GM03348 (cell line): ENCODE measurements at regions not wholly inside any gene's neighbourhood (a gene's known extent, or its start where the extent isn't known, plus 50 kb on each side); places are given as distances from the start of the nearest gene placed in this dataset.
"Not testable (repeated sequence)": the region's sequence is repeated elsewhere in the genome, so short reads cannot be mapped to it uniquely, and the experiment has no call there.

Experiments
- DNase-seq: peaks from one replicate; pipeline ENCODE4 v3.0.0; 2012; ENCODE audit warnings: low spot score

DNA sequence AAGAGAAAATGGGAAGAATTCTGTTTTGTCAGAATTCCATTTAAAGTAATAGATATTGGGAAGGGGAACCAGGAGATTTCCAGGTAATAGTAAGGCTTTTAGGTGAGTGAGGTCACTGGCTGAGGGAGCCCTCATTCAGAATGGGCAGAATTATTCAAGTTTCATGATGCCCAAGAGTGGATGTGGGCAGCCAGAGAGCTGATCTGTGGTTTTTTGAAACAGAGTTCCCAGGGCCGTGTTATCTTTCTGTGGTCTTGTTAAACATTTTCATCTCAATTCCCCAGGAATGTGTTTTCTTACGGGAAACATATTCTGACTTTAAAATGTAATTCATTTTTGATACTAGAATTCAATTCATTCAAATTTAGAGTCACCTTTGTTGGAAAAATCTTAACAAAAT is 182.0 kb upstream of the AADAT start:
- DNase-seq, result no peak

DNA sequence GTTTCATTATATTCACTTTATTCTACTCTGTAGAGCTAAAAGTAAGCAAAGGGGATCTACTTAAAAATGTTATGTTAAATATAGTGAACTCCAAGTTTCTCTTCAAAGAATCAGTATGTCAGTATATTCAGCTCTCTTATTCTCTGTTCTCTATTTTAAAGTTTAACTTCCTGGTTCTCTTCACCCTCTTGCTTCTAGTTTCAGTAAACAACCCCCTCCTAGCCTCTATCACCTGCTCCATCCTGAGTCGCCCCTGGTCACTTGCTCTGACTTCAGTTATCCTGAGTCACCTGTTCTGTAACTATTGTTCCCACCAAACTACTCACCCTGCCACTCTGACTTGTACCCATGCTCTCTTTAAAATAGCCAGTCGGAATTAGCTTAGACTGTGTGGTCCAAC is 180.9 kb upstream of the AADAT start:
- DNase-seq, result no peak

DNA sequence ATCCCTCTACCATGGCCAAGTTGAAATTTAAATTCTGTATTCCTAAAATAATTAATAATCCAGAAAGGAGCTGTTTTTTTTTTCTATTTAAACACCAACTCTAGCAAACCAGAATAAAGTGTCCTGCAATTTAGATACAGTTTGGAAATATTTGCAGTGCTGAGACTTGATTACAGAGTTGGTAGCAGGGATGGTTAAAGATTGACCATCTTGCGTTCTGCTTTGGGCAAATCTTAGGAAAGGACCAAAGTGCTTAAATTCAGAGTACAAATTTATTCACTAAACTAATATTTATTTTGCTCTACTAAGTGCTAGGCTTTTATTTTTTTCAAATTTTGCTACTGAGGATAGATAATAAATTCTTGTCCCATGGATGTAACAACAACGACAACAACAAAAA is 180.2 kb upstream of the AADAT start:
- DNase-seq, result no peak

DNA sequence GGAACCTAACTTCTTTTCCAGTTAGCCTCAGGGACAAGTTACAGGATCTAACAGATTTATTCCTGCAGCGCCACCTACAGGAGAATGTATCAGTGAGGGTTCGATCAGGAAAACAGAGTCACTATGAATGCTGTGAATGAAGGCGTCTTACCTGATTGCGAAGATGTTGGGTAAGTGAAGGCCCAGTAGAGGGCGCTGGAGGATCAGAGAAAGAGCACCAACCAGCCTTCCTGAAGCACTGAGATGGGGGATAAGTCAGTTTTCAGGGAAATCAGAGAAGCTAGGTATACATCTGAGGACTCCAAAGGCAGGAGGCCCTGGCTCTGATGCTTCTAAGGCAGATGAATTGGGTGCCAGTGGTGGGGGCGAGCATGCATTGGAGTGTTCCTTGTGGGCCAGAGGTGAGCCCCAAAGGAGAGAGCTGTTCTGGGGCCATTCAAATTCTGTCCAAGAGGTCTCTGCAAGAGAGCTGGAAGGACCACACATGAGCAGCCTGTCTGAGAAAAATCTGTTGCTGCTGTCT is 169.9 kb upstream of the AADAT start:
- DNase-seq, result peak; percentile 67

DNA sequence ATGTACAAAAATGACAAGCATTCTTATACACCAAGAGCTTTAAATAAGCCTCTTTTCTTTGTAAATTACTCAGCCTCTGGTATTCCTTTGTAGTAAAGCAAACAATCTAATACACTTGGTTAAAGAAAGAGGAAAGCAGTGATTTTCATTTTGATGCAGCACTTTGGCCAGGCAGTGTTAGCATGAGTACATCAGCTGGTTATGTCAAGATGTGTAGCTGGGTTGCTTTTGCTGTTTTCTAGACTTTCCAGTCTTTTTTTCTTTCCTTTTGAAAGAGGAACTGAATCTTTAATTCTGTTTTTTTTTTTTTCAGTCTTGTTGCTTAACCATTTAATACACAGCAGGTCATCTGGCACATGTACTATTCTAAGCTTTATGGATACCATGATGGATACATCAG is 167.1 kb upstream of the AADAT start:
- DNase-seq, result no peak

DNA sequence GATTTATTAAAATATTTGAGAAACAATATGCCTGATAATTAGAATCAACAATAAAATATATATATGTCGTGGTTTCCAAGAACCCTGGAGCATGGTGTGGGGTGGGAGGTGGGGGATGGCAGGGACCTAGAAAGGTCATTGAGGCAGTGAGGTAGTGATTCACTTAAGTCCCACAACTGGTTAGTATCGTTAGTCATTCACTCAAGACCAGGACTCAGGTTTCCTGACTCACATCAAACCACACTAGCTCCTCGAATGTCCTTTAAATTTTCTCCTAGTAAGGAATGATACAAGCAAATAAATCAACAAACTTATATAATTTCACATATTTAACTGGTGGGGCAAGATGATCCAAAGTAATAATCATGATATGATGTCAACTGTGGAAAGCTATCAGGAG is 158.8 kb upstream of the AADAT start:
- DNase-seq, result no peak

DNA sequence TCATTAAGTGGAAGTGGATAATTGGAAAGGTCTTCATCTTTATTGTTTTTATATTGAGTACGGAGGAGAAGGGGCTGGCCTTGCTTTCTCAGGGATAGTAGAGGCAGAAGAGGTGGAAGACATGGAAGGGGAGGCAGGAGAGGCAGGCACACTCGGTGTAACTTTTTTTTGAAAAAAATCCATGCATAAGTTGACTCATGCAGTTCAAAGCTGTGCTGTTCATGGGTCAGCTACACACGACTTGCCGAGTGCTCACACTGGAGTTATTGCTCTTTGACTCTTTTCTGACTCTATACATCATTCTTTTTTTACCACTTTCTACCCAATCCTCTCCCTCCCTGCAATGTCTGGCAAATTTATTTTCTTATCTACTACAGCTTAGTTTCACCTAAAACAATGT is 158.3 kb upstream of the AADAT start:
- no peak for DNase-seq

DNA sequence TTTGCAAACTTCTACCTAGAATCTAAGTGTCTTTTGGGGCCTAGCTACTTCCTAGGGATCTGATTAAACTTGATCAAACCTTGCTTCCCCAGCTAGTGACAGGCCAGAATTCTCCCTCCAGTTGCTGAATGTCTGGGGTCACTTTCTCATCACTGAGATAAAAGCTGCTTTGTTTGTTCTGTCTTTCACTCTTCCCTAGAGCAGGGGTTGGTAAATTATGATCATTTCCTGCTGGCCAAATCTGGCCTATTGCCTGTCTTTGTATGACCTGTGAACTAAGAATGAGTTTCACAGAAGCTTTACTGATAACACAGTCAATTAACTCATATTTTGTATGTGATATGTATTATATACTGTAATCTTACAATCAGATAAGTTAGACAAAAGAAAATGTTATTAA is 157.8 kb upstream of the AADAT start:
- no peak for DNase-seq

DNA sequence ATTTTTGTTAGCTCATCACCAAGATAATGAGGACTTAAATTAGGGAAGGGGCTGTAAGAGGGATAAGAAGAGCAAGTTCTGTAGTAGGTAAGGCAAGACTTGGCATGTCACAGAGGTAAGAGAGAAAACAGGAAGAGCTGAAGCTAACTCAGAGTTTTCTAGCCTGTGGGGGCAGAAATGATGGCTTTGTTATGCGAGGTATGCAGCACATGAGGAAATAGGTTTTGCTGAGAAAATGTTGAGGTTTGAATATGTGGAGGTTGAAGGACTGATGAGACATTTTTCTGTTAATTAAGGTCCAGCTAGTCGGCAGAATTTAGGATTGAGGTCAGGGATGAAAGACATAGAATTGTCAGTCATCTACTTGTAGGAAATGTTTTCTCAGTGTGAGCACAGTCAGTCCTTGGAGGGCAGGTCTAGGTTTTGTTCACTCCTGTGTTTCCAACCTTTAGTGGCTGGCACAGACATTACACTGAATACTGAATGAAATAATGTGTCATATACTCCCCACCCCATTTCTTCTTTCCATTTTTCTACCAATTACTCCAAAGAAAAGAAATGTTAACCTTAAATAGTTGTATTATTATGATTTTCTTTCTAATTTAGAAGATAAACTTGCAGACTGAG is 154.0 kb upstream of the AADAT start:
- DNase-seq, result peak; percentile 5

DNA sequence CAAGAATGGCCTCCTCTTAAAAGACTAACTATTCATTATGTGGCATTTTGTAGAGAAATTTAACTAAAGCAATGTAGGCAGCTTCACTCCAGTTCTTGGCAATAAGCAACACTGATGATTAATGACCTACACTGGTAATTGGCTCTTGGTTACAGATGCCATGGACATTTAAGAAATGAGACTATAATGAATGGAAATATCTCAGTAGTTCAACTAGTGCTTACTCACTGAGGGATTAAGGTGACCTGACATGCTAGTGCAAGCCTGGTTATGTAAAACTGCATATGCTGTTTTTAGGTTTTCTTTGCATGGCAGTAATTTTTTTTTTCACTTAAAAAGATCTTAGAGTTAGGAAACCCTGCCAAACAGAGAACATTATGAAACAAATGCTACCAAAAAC is 152.7 kb upstream of the AADAT start:
- no peak for DNase-seq

DNA sequence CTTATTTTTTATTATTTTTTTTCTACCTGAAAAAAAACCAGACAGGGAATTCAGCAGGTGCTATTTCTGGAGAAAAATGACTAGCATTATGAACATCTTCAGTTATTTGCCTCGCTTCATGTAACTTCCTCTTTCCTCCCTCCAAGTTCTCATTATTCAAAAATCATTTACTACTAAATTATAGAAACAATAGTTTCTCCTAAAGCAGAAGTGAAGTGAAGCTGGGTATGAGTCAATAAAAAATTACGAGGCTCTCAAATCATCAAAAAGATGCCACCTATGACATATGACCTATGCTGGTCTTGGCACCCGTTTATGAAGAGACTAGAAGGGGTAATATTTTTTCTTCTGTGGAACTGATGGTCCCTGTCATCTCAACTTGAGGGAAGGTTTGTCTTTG is 145.0 kb upstream of the AADAT start:
- no peak for DNase-seq

DNA sequence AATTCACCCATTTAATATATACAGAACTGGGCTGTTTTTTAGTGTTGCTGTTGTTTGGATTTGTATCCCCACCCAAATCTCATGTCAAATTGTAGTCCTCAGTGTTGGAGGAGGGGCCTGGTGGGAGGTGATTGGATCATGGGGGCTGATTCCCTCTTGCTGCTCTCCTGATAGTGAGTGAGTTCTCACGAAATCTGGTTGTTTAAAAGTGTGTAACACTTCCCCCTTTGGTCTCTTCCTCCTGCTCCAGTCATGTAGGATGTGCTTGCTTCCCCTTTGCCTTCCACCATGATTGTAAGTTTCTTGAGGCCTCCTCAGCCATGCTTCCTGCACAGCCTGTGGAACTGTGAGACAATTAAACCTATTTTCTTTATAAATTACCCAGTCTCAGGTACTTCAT is 141.6 kb upstream of the AADAT start:
- no peak for DNase-seq

DNA sequence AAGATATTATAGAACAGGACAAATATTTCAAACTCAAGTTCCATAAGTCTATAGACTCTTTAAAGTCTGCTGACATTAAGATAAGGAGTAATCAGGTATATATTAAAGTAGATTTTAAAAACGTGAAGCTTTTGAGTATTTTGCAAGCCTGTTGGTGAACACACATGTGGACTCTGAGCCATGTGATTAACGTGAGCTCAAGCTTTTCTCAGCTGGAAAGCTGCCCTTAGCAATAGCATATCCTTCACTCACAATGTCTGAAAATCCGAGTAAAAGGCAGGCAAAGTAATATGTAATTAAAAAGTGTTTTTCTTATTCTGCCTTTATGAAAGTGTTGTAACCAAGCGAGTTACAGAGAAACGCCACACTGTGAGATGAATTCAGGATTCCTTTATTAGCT is 140.5 kb upstream of the AADAT start:
- no peak for DNase-seq

DNA sequence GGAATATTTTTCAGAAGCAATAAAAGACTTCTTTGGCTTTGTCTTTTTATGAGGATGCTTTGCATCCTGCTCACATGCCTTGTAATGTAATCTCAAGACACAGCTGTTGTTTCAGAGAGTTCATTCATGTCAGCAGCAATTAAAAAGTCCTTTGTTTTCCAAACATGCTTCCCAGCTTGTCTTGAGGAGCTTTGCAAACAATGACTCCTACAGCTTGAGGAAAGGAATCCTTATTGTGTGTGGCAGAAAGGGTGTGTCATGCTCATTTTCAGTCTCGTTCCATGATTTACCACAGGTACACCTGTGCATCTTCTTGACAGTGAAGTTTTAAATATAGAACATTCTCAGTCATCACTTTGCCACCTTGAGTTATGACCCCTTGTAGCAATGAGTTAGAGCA is 139.2 kb upstream of the AADAT start:
- DNase-seq, result no peak

DNA sequence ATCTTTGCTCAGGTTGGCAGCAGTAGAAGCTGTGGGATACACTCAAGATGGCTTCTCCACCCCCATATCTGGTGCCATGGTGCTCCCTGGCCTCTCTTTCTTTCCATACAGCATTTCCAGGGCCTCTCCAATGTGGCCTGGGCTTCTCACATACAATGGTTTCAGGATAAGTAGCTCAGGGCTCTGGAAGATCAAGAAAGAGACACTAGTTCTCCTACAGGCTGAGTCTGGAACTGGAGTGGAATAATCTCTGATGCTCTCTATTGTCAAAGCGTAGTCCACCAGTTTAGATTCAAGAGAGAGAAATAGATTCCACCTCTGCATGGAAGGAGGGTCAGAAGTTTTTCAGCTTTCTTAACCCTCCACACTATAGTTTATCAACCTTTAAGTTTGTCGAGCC is 138.2 kb upstream of the AADAT start:
- no peak for DNase-seq

DNA sequence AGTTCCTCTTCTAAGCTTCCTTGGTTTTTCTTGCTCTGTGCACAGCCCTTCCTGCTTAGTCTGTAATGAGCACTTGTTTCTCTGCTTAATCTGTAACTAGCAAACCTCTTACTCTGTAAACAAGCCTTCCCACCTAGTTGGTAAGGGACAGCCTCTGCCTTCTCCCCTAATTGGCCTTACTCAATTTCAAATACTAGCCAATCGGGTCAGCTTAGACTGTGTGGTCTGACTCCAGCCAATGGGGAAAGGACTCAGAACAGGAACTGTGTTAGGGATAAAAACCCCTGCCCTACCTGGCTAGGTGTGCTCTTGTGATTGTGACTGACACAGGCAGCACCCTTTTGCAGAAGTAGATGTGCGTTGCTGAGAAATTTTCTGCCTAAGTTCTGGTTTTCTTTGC is 136.5 kb upstream of the AADAT start:
- no peak for DNase-seq

DNA sequence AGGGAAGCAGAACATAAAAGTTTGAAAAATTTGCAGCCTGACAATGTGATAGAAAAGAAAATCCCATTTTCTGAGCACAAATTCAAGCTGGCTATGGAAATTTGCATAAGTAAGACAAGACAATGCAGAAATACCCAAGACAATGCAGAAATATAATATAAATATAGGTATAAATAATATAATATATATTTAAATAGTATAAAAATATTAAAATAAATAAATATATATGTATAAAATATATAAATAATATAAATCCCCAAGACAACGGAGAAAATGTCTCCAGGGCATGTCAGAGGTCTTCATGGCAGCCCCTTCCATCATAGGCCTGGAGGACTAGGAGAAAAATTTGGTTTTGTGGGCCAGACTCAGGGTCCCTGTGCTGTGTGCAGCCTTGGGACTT is 125.0 kb upstream of the AADAT start:
- DNase-seq, result no peak

DNA sequence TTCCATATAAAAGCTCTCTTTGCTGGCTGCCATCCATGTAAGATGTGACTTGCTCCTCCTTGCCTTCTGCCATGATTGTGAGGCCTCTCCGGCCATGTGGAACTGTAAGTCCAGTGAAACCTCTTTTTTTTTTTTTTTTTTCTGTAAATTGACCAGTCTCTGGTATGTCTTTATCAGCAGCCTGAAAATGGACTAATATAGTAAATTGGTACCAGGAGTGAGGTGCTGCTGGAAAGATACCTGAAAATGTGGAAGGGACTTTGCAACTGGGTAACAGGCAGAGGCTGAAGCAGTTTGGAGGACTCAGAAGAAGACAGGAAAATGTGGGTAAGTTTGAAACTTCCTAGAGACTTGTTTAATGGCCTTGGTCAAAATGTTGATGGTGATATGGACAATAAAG is 124.3 kb upstream of the AADAT start:
- no peak for DNase-seq

DNA sequence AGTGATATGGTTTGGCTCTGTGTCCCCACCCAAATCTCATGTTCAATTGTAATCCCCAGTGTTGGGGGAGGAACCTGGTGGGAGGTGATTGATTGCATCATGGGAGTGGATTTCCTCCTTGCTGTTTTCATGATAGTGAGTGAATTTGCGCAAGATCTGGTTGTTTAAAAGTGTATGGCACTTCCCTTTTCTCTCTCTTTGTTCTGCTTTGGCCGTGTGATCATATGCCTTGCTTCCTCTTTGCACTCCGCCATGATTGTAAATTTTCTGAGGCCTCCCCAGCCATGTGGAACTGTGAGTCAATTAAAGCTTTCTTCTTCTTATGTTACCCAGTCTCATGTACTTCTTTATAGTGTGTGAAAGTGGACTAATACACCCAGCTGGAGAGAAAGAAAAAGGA is 113.0 kb upstream of the AADAT start:
- DNase-seq, result no peak

DNA sequence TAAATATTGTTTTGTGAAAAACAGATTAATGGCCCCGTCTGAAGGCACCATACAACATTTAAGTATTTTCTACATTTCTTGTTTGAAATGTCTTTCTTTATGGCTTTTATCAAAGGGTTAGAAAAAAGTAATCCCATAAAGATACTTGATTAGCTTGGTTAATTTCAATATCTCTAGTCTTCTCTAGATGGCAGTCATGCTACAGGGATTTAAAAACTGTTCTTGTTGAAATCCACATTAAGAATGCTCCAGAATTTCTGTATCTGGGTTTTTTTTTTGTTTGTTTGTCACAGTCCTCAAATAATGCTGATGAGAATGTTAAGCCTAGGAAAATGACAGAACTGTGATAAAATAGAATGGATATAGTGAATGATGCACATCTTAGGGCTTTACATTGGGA is 109.0 kb upstream of the AADAT start:
- DNase-seq, result peak; percentile 22

DNA sequence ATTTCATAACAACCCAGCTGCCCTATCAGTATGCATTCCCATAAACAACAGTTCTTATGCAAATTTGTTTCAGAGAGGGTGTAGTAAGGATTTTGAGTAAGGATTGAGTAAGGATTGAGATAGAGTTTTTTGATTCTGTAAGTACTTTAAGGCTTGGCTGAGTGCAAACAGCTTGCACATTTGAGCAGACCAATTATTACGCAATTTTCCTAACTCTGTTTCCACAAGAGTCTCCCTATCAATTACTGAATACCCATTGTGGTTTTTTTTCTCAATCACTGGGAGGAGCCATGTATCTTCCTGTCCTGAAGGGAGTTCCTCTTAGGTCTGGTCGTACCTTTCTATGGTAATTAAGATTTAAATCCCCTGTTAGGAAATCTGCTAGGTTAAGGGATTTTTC is 105.0 kb upstream of the AADAT start:
- not testable (repeated sequence) for DNase-seq

DNA sequence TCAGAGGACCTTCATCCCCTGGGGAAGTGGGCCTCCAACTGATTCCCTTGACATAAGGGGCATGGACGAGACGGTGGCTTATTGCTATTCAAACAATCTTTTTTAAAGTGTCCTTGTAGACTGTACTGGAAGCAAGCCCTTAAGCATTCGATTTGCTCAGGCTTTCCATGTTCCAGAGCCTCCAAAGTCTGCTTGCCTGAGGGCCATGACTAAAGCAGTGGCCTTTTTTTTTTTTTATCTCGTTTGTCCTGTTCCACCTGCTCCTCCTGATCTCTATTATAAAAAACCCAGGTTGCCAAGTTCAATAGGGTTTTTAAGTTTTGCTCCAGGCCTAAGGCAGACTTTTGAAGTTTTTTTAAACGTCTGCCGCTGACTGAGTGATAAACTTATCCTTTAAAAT is 103.7 kb upstream of the AADAT start:
- DNase-seq, result no peak

DNA sequence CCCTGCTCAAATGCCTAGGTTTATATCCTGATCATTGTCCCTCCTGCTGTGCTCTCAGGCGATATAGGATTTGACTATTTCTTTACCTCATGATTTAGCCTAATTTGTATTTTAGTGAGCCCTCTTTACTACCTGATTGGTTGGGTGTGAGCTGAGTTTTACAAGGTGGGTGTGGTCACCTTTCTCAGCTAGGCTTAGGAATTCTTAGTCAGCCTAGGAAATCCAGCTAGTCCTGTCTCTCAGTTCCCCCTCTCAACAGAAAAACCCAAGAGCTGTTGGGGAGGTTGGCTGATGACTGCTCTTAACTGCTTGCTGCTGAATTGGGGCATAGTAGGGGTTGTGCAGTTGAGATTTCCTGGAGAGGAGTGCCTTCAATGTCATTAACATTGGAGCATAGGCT is 100.5 kb upstream of the AADAT start:
- DNase-seq, result no peak

DNA sequence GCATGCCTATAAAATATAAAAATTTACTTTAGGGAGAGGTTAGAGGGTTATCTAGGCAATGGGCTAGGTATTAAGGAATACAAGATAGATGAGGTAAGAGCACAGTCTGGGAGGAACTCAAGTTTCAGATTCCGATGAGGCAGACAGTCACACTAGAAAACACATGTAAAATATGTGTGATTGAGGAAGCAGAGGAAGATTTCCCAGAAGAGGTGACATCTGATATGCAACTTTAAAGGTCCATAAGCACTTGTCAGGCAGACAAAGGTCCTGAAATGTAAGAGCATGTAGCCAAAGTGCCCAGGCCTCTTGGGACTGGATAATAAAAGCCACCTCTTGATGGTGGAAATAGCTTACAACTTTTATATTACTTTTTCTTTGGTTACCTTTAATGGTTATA is 81.1 kb upstream of the AADAT start:
- DNase-seq, result no peak

DNA sequence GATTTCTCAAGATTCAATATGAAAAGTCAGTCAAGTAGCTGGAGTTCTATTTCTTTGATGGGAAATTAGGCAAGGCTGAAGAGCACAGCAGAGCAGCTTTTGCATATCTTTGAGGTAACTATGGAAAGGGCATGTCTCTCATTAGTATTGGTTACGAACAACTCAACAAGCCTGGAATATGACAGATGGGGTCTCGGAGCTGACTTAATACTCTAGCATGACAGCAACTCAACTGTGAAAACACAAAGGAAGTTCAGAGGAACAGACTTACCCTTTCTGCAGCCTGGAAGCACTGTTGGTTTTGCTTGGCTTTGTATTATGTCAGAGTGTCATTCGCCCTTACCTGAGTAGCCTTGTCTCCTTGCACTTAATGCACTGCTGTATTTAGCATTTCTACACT is 79.9 kb upstream of the AADAT start:
- no peak for DNase-seq
